CD14-positive monocyte (primary cell): ENCODE measurements at regions not wholly inside any gene's neighbourhood (a gene's known extent, or its start where the extent isn't known, plus 50 kb on each side); places are given as distances from the start of the nearest gene placed in this dataset.

Experiments
- DNase-seq, 3 donors: peaks; one replicate each; pipeline ENCODE4 v3.0.0-alpha.2; 2011 to 2022
- H2AFZ ChIP-seq: 2 replicates; pipeline ENCODE4 v1.6.0; 2012; ENCODE audit warnings: mild to moderate bottlenecking, low read depth, low read length, inconsistent platforms; ENCODE audit not compliant: insufficient read depth, poor library complexity, severe bottlenecking
- H3K27ac ChIP-seq, 2 donors: 1 replicate in 1 of 2; 2 replicates in 1 of 2; pipeline ENCODE4 v1.5.1; 2012 to 2013; ENCODE audit warnings: low read length in 2 of 2, control low read depth in 1 of 2, inconsistent platforms in 1 of 2, low read depth in 1 of 2, mild to moderate bottlenecking in 1 of 2
- H3K27me3 ChIP-seq, 2 donors: one replicate each; pipeline versions ENCODE4 v1.6.0 to v1.6.1; 2011 to 2013; ENCODE audit warnings: low read length in 2 of 2; ENCODE audit not compliant: control insufficient read depth in 2 of 2, insufficient read depth in 2 of 2
- H3K36me3 ChIP-seq, 2 donors: replicated peaks in 1 of 2; 1 replicate in 1 of 2; 2 replicates in 1 of 2; pipeline versions ENCODE4 v1.5.1 to v1.6.1; 2012 to 2013; ENCODE audit warnings: low read length in 2 of 2, control low read depth in 1 of 2, inconsistent platforms in 1 of 2, mild to moderate bottlenecking in 1 of 2; ENCODE audit not compliant: insufficient read depth in 2 of 2, control insufficient read depth in 1 of 2
- H3K4me1 ChIP-seq, 2 donors: 1 replicate in 1 of 2; 2 replicates in 1 of 2; pipeline versions ENCODE4 v1.5.1 to v1.6.1; 2012 to 2013; ENCODE audit warnings: low read length in 2 of 2, control low read depth in 1 of 2, inconsistent platforms in 1 of 2, mild to moderate bottlenecking in 1 of 2, moderate library complexity in 1 of 2; ENCODE audit not compliant: insufficient read depth in 2 of 2, control insufficient read depth in 1 of 2
- H3K4me2 ChIP-seq: replicated peaks from 2 replicates; pipeline ENCODE3; 2012; ENCODE audit warnings: low read length, moderate library complexity, mild to moderate bottlenecking; ENCODE audit not compliant: poor library complexity, severe bottlenecking; ENCODE audit errors: extremely low read depth
- H3K4me3 ChIP-seq, 3 experiments: fragments of 200-600 bp in 1 of 3; sonication (generic) in 1 of 3; replicated peaks in 1 of 3; 1 replicate in 2 of 3; 2 replicates in 1 of 3; pipeline ENCODE4 v1.5.1; 2011 to 2013; ENCODE audit warnings: low read length in 3 of 3, mild to moderate bottlenecking in 3 of 3, control low read depth in 2 of 3, low read depth in 2 of 3, inconsistent platforms in 1 of 3, moderate library complexity in 1 of 3
- H3K79me2 ChIP-seq: 2 replicates; pipeline ENCODE4 v1.6.0; 2012; ENCODE audit warnings: mild to moderate bottlenecking, control low read depth, inconsistent platforms, low read length, moderate library complexity; ENCODE audit not compliant: insufficient read depth
- H3K9ac ChIP-seq: 2 replicates; pipeline ENCODE4 v1.6.0; 2017; ENCODE audit warnings: low read length, mild to moderate bottlenecking; ENCODE audit not compliant: insufficient read depth, poor library complexity, severe bottlenecking
- H3K9me3 ChIP-seq, 2 donors: replicated peaks in 1 of 2; 1 replicate in 1 of 2; 2 replicates in 1 of 2; pipeline versions ENCODE4 v1.5.1 to v1.6.1; 2012 to 2013; ENCODE audit warnings: low read length in 2 of 2, control low read depth in 1 of 2; ENCODE audit not compliant: control insufficient read depth in 1 of 2, insufficient read depth in 1 of 2
- H4K20me1 ChIP-seq: 2 replicates; pipeline ENCODE4 v1.6.0; 2012; ENCODE audit warnings: mild to moderate bottlenecking, low read length, control low read depth, moderate library complexity; ENCODE audit not compliant: insufficient read depth
- H3K27ac Mint-ChIP-seq, 7 donors: one replicate each; pipeline ENCODE4 v1.8.0; 2020; ENCODE audit warnings: mild to moderate bottlenecking in 7 of 7, mixed read lengths in 7 of 7, moderate library complexity in 6 of 7, inconsistent platforms in 2 of 7
- H3K27me3 Mint-ChIP-seq, 3 donors: one replicate each; pipeline ENCODE4 v1.8.0; 2021 to 2022; ENCODE audit warnings: low read depth in 3 of 3, mild to moderate bottlenecking in 3 of 3, mixed read lengths in 3 of 3, moderate library complexity in 3 of 3, inconsistent platforms in 1 of 3
- H3K36me3 Mint-ChIP-seq, 2 donors: one replicate each; pipeline ENCODE4 v1.8.0; 2020; ENCODE audit warnings: mixed read lengths in 2 of 2, inconsistent platforms in 1 of 2, mild to moderate bottlenecking in 1 of 2
- H3K4me1 Mint-ChIP-seq: one replicate; pipeline ENCODE4 v1.8.0; 2020; ENCODE audit warnings: mild to moderate bottlenecking, mixed read lengths
- H3K4me3 Mint-ChIP-seq, 2 donors: one replicate each; pipeline ENCODE4 v1.8.0; 2020; ENCODE audit warnings: mild to moderate bottlenecking in 2 of 2, mixed read lengths in 2 of 2, moderate library complexity in 1 of 2
- H3K9me3 Mint-ChIP-seq, 7 donors: one replicate each; pipeline ENCODE4 v1.8.0; 2020 to 2022; ENCODE audit warnings: mixed read lengths in 7 of 7, mild to moderate bottlenecking in 6 of 7, moderate library complexity in 6 of 7, inconsistent platforms in 2 of 7
- WGBS: methylation state at CpG from one replicate; pipeline ENCODE4 v1.1.5; 2013; ENCODE audit warnings: missing lambda C conversion rate; ENCODE audit not compliant: insufficient coverage; 5-methylcytosine and 5-hydroxymethylcytosine counted together
- intact Hi-C, 2 donors: fragments of 100-400 bp; cut with micrococcal nuclease; formaldehyde crosslinking; loops; one replicate each; pipeline versions ENCODE4 v1.15.0 to v1.15.1; 2023
- TF ChIP-seq, protein P1 (sequence below): fragments of 200-600 bp; IDR thresholded peaks from one replicate; pipeline ENCODE4 v1.8.0; 2022; ENCODE audit warnings: antibody characterized with exemption, mild to moderate bottlenecking

DNA sequence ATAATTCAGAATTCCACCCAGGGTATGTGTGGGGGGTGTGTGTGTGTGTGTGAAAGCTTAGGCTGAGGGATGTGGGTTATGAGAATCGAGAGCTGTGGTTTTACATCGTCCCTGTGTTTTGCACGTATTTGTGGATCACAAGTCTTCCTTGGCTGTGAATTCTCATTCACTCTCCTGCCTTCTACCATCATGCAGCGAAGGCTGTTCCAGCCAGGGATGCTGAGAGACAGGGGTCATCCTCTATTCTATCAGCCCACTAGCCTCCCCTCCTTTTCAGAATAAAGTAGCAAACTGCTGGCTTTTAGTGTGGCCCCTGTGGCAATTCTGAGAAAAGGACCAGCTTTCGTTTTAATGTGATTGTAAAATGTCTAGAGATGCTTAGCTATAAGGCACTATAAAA, 460.6 kb upstream of the NR2F2 start:
- H3K4me2 ChIP-seq = no peak overlapping the region
- no peak overlapping the region for H3K27ac ChIP-seq
- no peak overlapping the region for H3K4me3 ChIP-seq
- H2AFZ ChIP-seq = no peak overlapping the region
- peaks cover 0 to 4% (median 0%) of the 10 kb centered on the region in 3 donors for H3K27me3 Mint-ChIP-seq
- DNase-seq = no peak
- intact Hi-C loops = no loop called here
- H3K4me1 ChIP-seq = peaks cover 1 to 6% of the 10 kb centered on the region in 2 donors
- no peaks in the 10 kb centered on the region for H3K36me3 Mint-ChIP-seq
- no peaks in the 10 kb centered on the region for H4K20me1 ChIP-seq
- peaks cover 5% of the 10 kb centered on the region for H3K4me1 Mint-ChIP-seq
- H3K9ac ChIP-seq = no peak overlapping the region
- WGBS = 46% methylated on average over 2 of the region's 5 CpGs
- no peak overlapping the region for H3K4me3 Mint-ChIP-seq
- H3K9me3 Mint-ChIP-seq = peaks cover 0 to 2% (median 0%) of the 10 kb centered on the region in 7 donors
- TF ChIP-seq, protein P1, sequence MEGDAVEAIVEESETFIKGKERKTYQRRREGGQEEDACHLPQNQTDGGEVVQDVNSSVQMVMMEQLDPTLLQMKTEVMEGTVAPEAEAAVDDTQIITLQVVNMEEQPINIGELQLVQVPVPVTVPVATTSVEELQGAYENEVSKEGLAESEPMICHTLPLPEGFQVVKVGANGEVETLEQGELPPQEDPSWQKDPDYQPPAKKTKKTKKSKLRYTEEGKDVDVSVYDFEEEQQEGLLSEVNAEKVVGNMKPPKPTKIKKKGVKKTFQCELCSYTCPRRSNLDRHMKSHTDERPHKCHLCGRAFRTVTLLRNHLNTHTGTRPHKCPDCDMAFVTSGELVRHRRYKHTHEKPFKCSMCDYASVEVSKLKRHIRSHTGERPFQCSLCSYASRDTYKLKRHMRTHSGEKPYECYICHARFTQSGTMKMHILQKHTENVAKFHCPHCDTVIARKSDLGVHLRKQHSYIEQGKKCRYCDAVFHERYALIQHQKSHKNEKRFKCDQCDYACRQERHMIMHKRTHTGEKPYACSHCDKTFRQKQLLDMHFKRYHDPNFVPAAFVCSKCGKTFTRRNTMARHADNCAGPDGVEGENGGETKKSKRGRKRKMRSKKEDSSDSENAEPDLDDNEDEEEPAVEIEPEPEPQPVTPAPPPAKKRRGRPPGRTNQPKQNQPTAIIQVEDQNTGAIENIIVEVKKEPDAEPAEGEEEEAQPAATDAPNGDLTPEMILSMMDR = no peak
- no peaks in the 10 kb centered on the region for H3K36me3 ChIP-seq
- H3K79me2 ChIP-seq = no peaks in the 10 kb centered on the region
- H3K27ac Mint-ChIP-seq = no peak overlapping the region
- H3K9me3 ChIP-seq = no peaks in the 10 kb centered on the region
- H3K27me3 ChIP-seq = no peaks in the 10 kb centered on the region

DNA sequence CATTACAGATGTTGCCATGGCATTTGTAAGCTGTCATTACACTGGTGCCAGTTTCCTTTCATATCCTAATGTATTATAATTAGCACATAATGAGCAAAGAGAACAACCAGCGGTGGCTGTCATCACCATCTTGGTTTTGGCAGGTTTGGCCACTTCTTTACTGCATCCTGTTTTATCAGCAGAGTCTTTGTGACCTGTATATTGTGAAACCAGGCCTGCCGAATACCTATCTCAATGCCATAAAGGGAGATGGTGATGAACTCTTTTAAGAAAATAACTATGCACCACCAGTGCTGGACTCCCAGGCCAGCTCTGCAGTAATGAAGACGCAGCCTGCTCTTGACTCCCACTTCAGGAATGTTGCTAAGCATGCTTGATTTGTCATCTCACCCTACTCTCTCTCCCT, 458.1 kb upstream of the NR2F2 start:
- Mint-ChIP-seq H3K27me3 (peaks cover 0 to 4% (median 0%) of the 10 kb centered on the region in 3 donors), H3K27ac (no peak overlapping the region), H3K9me3 (peaks cover 0 to 2% (median 0%) of the 10 kb centered on the region in 7 donors), H3K4me1 (peaks cover 17% of the 10 kb centered on the region), H3K4me3 (no peak overlapping the region), H3K36me3 (no peaks in the 10 kb centered on the region)
- Histone ChIP-seq H2AFZ (no peak overlapping the region), H3K9me3 (no peaks in the 10 kb centered on the region), H3K27me3 (no peaks in the 10 kb centered on the region), H3K36me3 (no peaks in the 10 kb centered on the region), H3K4me2 (no peak overlapping the region), H4K20me1 (no peaks in the 10 kb centered on the region), H3K4me3 (no peak overlapping the region), H3K27ac (no peak overlapping the region), H3K9ac (no peak overlapping the region), H3K4me1 (peaks cover 10 to 18% of the 10 kb centered on the region in 2 donors), H3K79me2 (no peaks in the 10 kb centered on the region)
- 44% methylated on average over 1 of the region's 3 CpGs for WGBS
- TF ChIP-seq, protein P1 = no peak
- intact Hi-C loops = no loop called here
- DNase-seq = no peak
